ENCODE measurements at regions not wholly inside any gene's neighbourhood (a gene's known extent, or its start where the extent isn't known, plus 50 kb on each side); places are given as distances from the start of the nearest gene placed in this dataset.
"Not testable (repeated sequence)": the region's sequence is repeated elsewhere in the genome, so short reads cannot be mapped to it uniquely, and the experiment has no call there.

- H3K9me3 ChIP-seq (replicated peaks); H3K27ac ChIP-seq (replicated peaks); H3K36me3 ChIP-seq; intact Hi-C loops (cut with micrococcal nuclease); H3K4me1 ChIP-seq; H3K27me3 ChIP-seq (ENCODE audit: low read depth); H3K4me3 ChIP-seq; DNase-seq: not testable (repeated sequence)
Observed at GRCh38 chr1:146281522-146281921, 52.7 kb upstream of the NOTCH2NLA start.

GRCh38 chr1:146278758-146279157 lies 49.9 kb upstream of the NOTCH2NLA start:
- H3K4me1 ChIP-seq; DNase-seq; H3K27me3 ChIP-seq (ENCODE audit: low read depth); H3K27ac ChIP-seq (replicated peaks); H3K9me3 ChIP-seq (replicated peaks); H3K4me3 ChIP-seq; H3K36me3 ChIP-seq; intact Hi-C loops (cut with micrococcal nuclease): not testable (repeated sequence)

All from left ventricle myocardium inferior (tissue), 1 donor.